ENCODE measurements at regions not wholly inside any gene's neighbourhood (a gene's known extent, or its start where the extent isn't known, plus 50 kb on each side); places are given as distances from the start of the nearest gene placed in this dataset.
"Not testable (repeated sequence)": the region's sequence is repeated elsewhere in the genome, so short reads cannot be mapped to it uniquely, and the experiment has no call there.

- WGBS, 3 donors, result 30 to 38% (median 34%) methylated on average over 10 of the region's 10 CpGs
- TF ChIP-seq POLR2A (IDR thresholded peaks at IDR 0.05) (no peak), EP300 (IDR thresholded peaks at IDR 0.05) (no peak), CTCF (IDR thresholded peaks at IDR 0.05) (no peak)
- no peak for DNase-seq
- Histone ChIP-seq H3K4me1 (ENCODE audit: insufficient read depth) (no peaks in the 10 kb centered on the region), H3K27me3 (no peaks in the 10 kb centered on the region), H3K4me3 (no peak overlapping the region), H3K36me3 (no peaks in the 10 kb centered on the region), H3K9me3 (no peaks in the 10 kb centered on the region), H3K27ac (no peak overlapping the region)
- intact Hi-C loops (cut with DNase I), result no loop called here
These were observed 446.0 kb downstream of the PTPRU start for GRCh38 chr1:29682171-29682918.

DNA sequence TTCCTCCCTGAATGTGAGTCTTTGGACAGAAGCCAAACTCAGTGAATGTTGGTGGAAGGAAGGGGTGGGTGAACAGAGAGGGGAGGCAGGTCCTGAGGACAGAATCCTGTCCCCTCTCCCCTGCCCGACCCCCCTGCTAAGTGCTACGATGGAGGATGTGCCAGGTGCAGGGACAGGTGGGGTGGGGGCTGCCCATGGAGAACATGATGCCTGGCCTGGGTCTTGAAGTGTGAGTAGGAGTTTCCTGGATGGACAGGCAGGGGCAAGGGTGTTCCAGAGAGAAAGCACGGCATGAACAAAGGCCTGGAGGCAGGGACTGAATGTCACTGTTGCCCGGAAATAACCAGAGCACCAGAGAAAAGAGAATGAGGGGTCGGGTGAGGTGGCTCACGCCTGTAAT is 445.1 kb downstream of the PTPRU start:
- DNase-seq; intact Hi-C loops (cut with DNase I); H3K9me3 ChIP-seq; H3K4me1 ChIP-seq (ENCODE audit: insufficient read depth); H3K27me3 ChIP-seq; H3K4me3 ChIP-seq; H3K36me3 ChIP-seq; H3K27ac ChIP-seq: not testable (repeated sequence)
- WGBS, 3 donors, result 50 to 63% (median 52%) methylated on average over 6 of the region's 6 CpGs

DNA sequence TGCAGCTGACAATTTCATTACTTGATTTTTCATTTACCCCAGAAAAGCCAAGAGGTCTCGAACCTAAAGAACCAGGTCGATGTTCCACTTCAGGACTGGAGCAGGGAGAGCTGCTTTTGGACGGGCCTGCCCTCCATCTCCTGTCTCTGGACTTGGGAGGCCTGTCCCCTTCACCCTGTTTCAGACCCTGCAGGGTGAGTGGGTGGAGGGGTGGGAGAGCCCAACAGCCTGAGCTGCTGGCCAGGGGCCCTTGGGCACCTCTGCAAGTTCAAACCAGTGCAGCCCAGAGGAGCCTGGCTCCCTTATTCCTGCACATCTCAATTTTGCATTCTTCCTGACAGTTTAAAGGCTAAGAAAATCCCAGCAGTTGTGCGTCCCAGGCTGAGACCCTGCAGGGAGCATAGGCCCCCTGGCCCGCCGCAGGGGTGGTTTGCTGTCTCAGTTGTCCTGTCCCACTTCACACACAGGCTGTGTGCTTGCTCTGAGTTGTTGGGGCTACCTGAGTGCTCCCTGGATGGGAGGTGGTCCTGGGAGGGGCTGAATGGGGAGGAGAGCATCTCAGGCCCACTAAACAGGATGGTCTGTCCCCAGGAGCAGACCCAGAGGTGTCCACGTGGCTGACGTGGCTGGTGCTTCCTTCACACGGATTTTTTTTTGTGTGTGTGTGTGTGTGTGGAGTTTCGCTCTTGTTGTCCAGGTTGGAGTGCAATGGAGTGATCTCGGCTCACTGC is 443.7 kb downstream of the PTPRU start:
- H3K9me3 ChIP-seq, result no peaks in the 10 kb centered on the region
- TF ChIP-seq EP300 (IDR thresholded peaks at IDR 0.05), result no peak
- no peak for TF ChIP-seq POLR2A (IDR thresholded peaks at IDR 0.05)
- no peak for TF ChIP-seq CTCF (IDR thresholded peaks at IDR 0.05)
- intact Hi-C loops (cut with DNase I), result no loop called here
- no peak overlapping the region for H3K4me3 ChIP-seq
- DNase-seq, result no peak
- H3K4me1 ChIP-seq (ENCODE audit: insufficient read depth), result no peaks in the 10 kb centered on the region
- no peaks in the 10 kb centered on the region for H3K36me3 ChIP-seq
- H3K27ac ChIP-seq, result no peak overlapping the region
- no peaks in the 10 kb centered on the region for H3K27me3 ChIP-seq
- WGBS, 3 donors, result 86 to 92% (median 88%) methylated on average over 11 of the region's 11 CpGs

- TF ChIP-seq POLR2A (IDR thresholded peaks at IDR 0.05) (no peak), CTCF (IDR thresholded peaks at IDR 0.05) (no peak), EP300 (IDR thresholded peaks at IDR 0.05) (no peak)
- intact Hi-C loops (cut with DNase I), result no loop called here
- DNase-seq, result no peak
These were observed 443.0 kb downstream of the PTPRU start for GRCh38 chr1:29679316-29679715.

More at GRCh38 chr1:29679316-29679715, 443.0 kb downstream of the PTPRU start:
- Histone ChIP-seq H3K4me3 (no peak overlapping the region), H3K4me1 (ENCODE audit: insufficient read depth) (no peaks in the 10 kb centered on the region), H3K27me3 (no peaks in the 10 kb centered on the region), H3K27ac (no peak overlapping the region), H3K36me3 (no peaks in the 10 kb centered on the region), H3K9me3 (no peaks in the 10 kb centered on the region)
- WGBS, 3 donors, result 77 to 88% (median 84%) methylated on average over 5 of the region's 5 CpGs

Data from ovary (tissue), 7 donors.